Activated CD8-positive, alpha-beta memory T cell treated with anti-CD3 and anti-CD28 coated beads, Interleukin-2, amount 10 ng/mL, durations not matched to agents 7 days and 5 days (primary cell): ENCODE measurements at regions not wholly inside any gene's neighbourhood (a gene's known extent, or its start where the extent isn't known, plus 50 kb on each side); places are given as distances from the start of the nearest gene placed in this dataset.
"Not testable (repeated sequence)": the region's sequence is repeated elsewhere in the genome, so short reads cannot be mapped to it uniquely, and the experiment has no call there.

Experiments used
- ATAC-seq: fragments of 150-1000 bp; cut with Tn5 transposase; one replicate; pipeline ENCODE4 v1.10.0; 2021; ENCODE audit warnings: moderate library complexity
- CTCF ChIA-PET: fragments of 350-600 bp; sonication (Branson Sonifier 250); formaldehyde crosslinking; loops from one replicate; lab custom pipeline; 2021; ENCODE audit warnings: antibody characterized with exemption; lab: Charles Lee
- DNase-seq: peaks from one replicate; pipeline ENCODE4 v3.0.0-alpha.2; 2020
- H3K27ac Mint-ChIP-seq: one replicate; pipeline ENCODE4 v1.8.0; 2021; ENCODE audit warnings: mild to moderate bottlenecking, mixed read lengths
- H3K27me3 Mint-ChIP-seq: one replicate; pipeline ENCODE4 v1.8.0; 2021; ENCODE audit warnings: mixed read lengths
- H3K36me3 Mint-ChIP-seq: one replicate; pipeline ENCODE4 v1.8.0; 2021; ENCODE audit warnings: mild to moderate bottlenecking, mixed read lengths
- H3K4me1 Mint-ChIP-seq: one replicate; pipeline ENCODE4 v1.8.0; 2021; ENCODE audit warnings: mixed read lengths
- H3K4me3 Mint-ChIP-seq: one replicate; pipeline ENCODE4 v1.8.0; 2021; ENCODE audit warnings: mild to moderate bottlenecking, moderate library complexity, mixed read lengths
- H3K9me3 Mint-ChIP-seq: one replicate; pipeline ENCODE4 v1.8.0; 2022; ENCODE audit warnings: low read depth, mixed read lengths

- CTCF ChIA-PET, result no interaction called here
- Mint-ChIP-seq H3K27ac (no peak overlapping the region), H3K36me3 (no peaks in the 10 kb centered on the region), H3K4me1 (peaks cover 14% of the 10 kb centered on the region), H3K27me3 (peaks cover 39% of the 10 kb centered on the region), H3K9me3 (no peaks in the 10 kb centered on the region), H3K4me3 (no peak overlapping the region)
- no peak for ATAC-seq
- no peak for DNase-seq
Observed at GRCh38 chr22:22193923-22194322, 50.7 kb upstream of the VPREB1 start.

- not testable (repeated sequence) for H3K9me3 Mint-ChIP-seq, ATAC-seq
Observed at GRCh38 chr22:22193462-22193861, 51.1 kb upstream of the VPREB1 start.

GRCh38 chr22:22193006-22193405, 51.6 kb upstream of the VPREB1 start:
- H3K27ac Mint-ChIP-seq, ATAC-seq, H3K9me3 Mint-ChIP-seq, H3K36me3 Mint-ChIP-seq, DNase-seq, H3K4me3 Mint-ChIP-seq, CTCF ChIA-PET: not testable (repeated sequence)
- Mint-ChIP-seq H3K4me1 (peaks cover 14% of the 10 kb centered on the region), H3K27me3 (peaks cover 38% of the 10 kb centered on the region)

More at GRCh38 chr22:22193462-22193861, 51.1 kb upstream of the VPREB1 start:
- DNase-seq, CTCF ChIA-PET, H3K4me3 Mint-ChIP-seq, H3K36me3 Mint-ChIP-seq, H3K27ac Mint-ChIP-seq: not testable (repeated sequence)
- Mint-ChIP-seq H3K27me3 (peaks cover 40% of the 10 kb centered on the region), H3K4me1 (peaks cover 14% of the 10 kb centered on the region)

GRCh38 chr22:22189796-22190195, 54.8 kb upstream of the VPREB1 start:
- CTCF ChIA-PET, H3K9me3 Mint-ChIP-seq, H3K4me3 Mint-ChIP-seq, H3K4me1 Mint-ChIP-seq, H3K36me3 Mint-ChIP-seq, ATAC-seq, H3K27ac Mint-ChIP-seq, DNase-seq: not testable (repeated sequence)
- peaks cover 53% of the 10 kb centered on the region for H3K27me3 Mint-ChIP-seq

GRCh38 chr22:22187863-22188262, 56.7 kb upstream of the VPREB1 start:
- not testable (repeated sequence) for H3K27ac Mint-ChIP-seq, H3K9me3 Mint-ChIP-seq, H3K4me1 Mint-ChIP-seq, H3K4me3 Mint-ChIP-seq, DNase-seq, ATAC-seq, H3K36me3 Mint-ChIP-seq
- peaks cover 70% of the 10 kb centered on the region for H3K27me3 Mint-ChIP-seq
- CTCF ChIA-PET, result interaction anchor here (2.2 kb wide), 1 partner anchor 48 kb away, joined by 5 read pairs; no protein-coding TSS in a partner anchor

- Mint-ChIP-seq H3K27me3 (peaks cover 66% of the 10 kb centered on the region), H3K9me3 (no peaks in the 10 kb centered on the region), H3K4me1 (no peaks in the 10 kb centered on the region), H3K4me3 (no peak overlapping the region), H3K27ac (no peak overlapping the region), H3K36me3 (no peaks in the 10 kb centered on the region)
- CTCF ChIA-PET, result interaction anchor here (2.1 to 2.2 kb wide), 2 partner anchors 48 to 77 kb away, joined by 5 to 6 read pairs; no protein-coding TSS in a partner anchor
- no peak for DNase-seq
- no peak for ATAC-seq
Observed at GRCh38 chr22:22187299-22187698, 57.3 kb upstream of the VPREB1 start.

- no peak for ATAC-seq
- CTCF ChIA-PET, result interaction anchor here (1.2 to 2.5 kb wide), 5 partner anchors 10 to 157 kb away, joined by 3 to 15 read pairs (median 5); no protein-coding TSS in a partner anchor
- H3K9me3 Mint-ChIP-seq, result no peaks in the 10 kb centered on the region
- H3K36me3 Mint-ChIP-seq, result no peaks in the 10 kb centered on the region
- no peak overlapping the region for H3K27ac Mint-ChIP-seq
- no peaks in the 10 kb centered on the region for H3K4me1 Mint-ChIP-seq
- no peak overlapping the region for H3K4me3 Mint-ChIP-seq
- DNase-seq, result no peak
- H3K27me3 Mint-ChIP-seq, result peaks cover 66% of the 10 kb centered on the region
Observed at GRCh38 chr22:22185844-22186499, 58.6 kb upstream of the VPREB1 start.

- ATAC-seq (no peak), DNase-seq (no peak)
- Mint-ChIP-seq H3K27me3 (peaks cover 62% of the 10 kb centered on the region), H3K9me3 (no peaks in the 10 kb centered on the region), H3K4me3 (no peak overlapping the region), H3K27ac (no peak overlapping the region), H3K36me3 (no peaks in the 10 kb centered on the region), H3K4me1 (no peaks in the 10 kb centered on the region)
- CTCF ChIA-PET, result interaction anchor here (1.1 to 2.5 kb wide), 5 partner anchors 11 to 158 kb away, joined by 3 to 15 read pairs (median 6); no protein-coding TSS in a partner anchor
Observed at GRCh38 chr22:22185217-22185616, 59.4 kb upstream of the VPREB1 start.

GRCh38 chr22:22184277-22184807, 60.2 kb upstream of the VPREB1 start:
- ATAC-seq, result no peak
- Mint-ChIP-seq H3K9me3 (no peaks in the 10 kb centered on the region), H3K27me3 (peaks cover 57% of the 10 kb centered on the region), H3K27ac (no peak overlapping the region), H3K4me3 (no peak overlapping the region), H3K4me1 (no peaks in the 10 kb centered on the region), H3K36me3 (no peaks in the 10 kb centered on the region)
- DNase-seq, result no peak
- CTCF ChIA-PET, result interaction anchor here (1.1 to 2.5 kb wide), 5 partner anchors 12 to 159 kb away, joined by 3 to 15 read pairs (median 4); no protein-coding TSS in a partner anchor

- H3K36me3 Mint-ChIP-seq, result no peaks in the 10 kb centered on the region
- peaks cover 52% of the 10 kb centered on the region for H3K27me3 Mint-ChIP-seq
- no peak overlapping the region for H3K4me3 Mint-ChIP-seq
- H3K27ac Mint-ChIP-seq, result no peak overlapping the region
- no peaks in the 10 kb centered on the region for H3K4me1 Mint-ChIP-seq
- CTCF ChIA-PET, result interaction anchor here (0.7 to 1.2 kb wide), 2 partner anchors 11 to 122 kb away, joined by 3 read pairs; no protein-coding TSS in a partner anchor
- no peak for DNase-seq
- no peaks in the 10 kb centered on the region for H3K9me3 Mint-ChIP-seq
- no peak for ATAC-seq
Observed at GRCh38 chr22:22182990-22183264, 61.7 kb upstream of the VPREB1 start.

- CTCF ChIA-PET, result interaction anchor here (0.7 to 1.2 kb wide), 2 partner anchors 11 to 121 kb away, joined by 3 read pairs; no protein-coding TSS in a partner anchor
- Mint-ChIP-seq H3K27me3 (peaks cover 50% of the 10 kb centered on the region), H3K36me3 (no peaks in the 10 kb centered on the region), H3K4me1 (no peaks in the 10 kb centered on the region), H3K9me3 (no peaks in the 10 kb centered on the region), H3K27ac (no peak overlapping the region), H3K4me3 (no peak overlapping the region)
- no peak for ATAC-seq
- no peak for DNase-seq
Observed at GRCh38 chr22:22182218-22182989, 62.2 kb upstream of the VPREB1 start.

GRCh38 chr22:22181341-22181850, 63.2 kb upstream of the VPREB1 start:
- Mint-ChIP-seq H3K27ac (no peak overlapping the region), H3K36me3 (no peaks in the 10 kb centered on the region), H3K4me3 (no peak overlapping the region), H3K27me3 (peaks cover 49% of the 10 kb centered on the region), H3K9me3 (no peaks in the 10 kb centered on the region), H3K4me1 (no peaks in the 10 kb centered on the region)
- no peak for DNase-seq
- no peak for ATAC-seq
- CTCF ChIA-PET, result no interaction called here

GRCh38 chr22:22180738-22181285, 63.8 kb upstream of the VPREB1 start:
- DNase-seq, result no peak
- Mint-ChIP-seq H3K27me3 (peaks cover 51% of the 10 kb centered on the region), H3K9me3 (no peaks in the 10 kb centered on the region), H3K27ac (no peak overlapping the region), H3K36me3 (no peaks in the 10 kb centered on the region), H3K4me3 (no peak overlapping the region), H3K4me1 (no peaks in the 10 kb centered on the region)
- ATAC-seq, result no peak
- CTCF ChIA-PET, result interaction anchor here (0.6 to 1.0 kb wide), 2 partner anchors 38 to 44 kb away, joined by 3 read pairs; no protein-coding TSS in a partner anchor
